Erythroblast (primary cell): ENCODE measurements at regions not wholly inside any gene's neighbourhood (a gene's known extent, or its start where the extent isn't known, plus 50 kb on each side); places are given as distances from the start of the nearest gene placed in this dataset.

Experiments used
- GATA1 ChIP-seq: IDR thresholded peaks from 2 replicates; pipeline ENCODE4 v1.6.1; 2011; ENCODE audit warnings: low read depth, mild to moderate bottlenecking, control low read depth, low read length, moderate library complexity
- POLR2A ChIP-seq: IDR thresholded peaks from 2 replicates; pipeline ENCODE4 v1.6.1; 2011; ENCODE audit warnings: mild to moderate bottlenecking, low read length

GRCh38 chr7:69309601-69310000 is 288.7 kb upstream of the AUTS2 start:
- no peak for TF ChIP-seq POLR2A
- no peak for TF ChIP-seq GATA1
